Mammary epithelial cell (primary cell): ENCODE measurements at regions not wholly inside any gene's neighbourhood (a gene's known extent, or its start where the extent isn't known, plus 50 kb on each side); places are given as distances from the start of the nearest gene placed in this dataset.

ENCODE experiments used
- EZH2 ChIP-seq: IDR thresholded peaks from 2 replicates; pipeline ENCODE4 v1.6.1; 2012; ENCODE audit warnings: low read length, inconsistent platforms, borderline replicate concordance
- TF ChIP-seq, protein P1 (sequence below), 2 donors: IDR thresholded peaks in 1 of 2; conservative IDR thresholded peaks in 1 of 2; 2 replicates each; pipeline ENCODE4 v1.5.1; 2011 to 2012; ENCODE audit warnings: inconsistent platforms in 2 of 2, low read length in 2 of 2, mild to moderate bottlenecking in 2 of 2, control low read depth in 1 of 2, low read depth in 1 of 2; ENCODE audit not compliant: insufficient read depth in 1 of 2; ENCODE audit errors: extremely low read depth in 1 of 2

DNA sequence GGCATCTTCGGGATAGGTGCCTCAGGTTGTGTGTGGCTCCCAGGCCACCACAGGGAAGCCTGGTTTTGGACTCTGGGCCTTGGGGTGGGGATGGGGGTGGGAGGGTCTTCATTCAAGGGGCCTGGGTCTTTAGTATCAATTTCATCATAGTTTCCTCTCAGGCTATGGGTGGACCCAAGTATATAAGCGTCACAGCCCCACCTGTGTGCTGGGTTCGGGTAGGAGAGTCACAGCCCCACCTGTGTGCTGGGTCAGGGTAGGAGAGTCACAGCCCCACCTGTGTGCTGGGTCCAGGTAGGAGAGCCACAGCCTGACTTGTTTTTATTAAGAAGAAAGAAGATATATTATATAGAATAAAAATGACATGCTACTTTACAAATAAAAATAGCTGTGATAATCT, 422.1 kb downstream of the BRD1 start:
- TF ChIP-seq EZH2: no peak
- TF ChIP-seq, protein P1, sequence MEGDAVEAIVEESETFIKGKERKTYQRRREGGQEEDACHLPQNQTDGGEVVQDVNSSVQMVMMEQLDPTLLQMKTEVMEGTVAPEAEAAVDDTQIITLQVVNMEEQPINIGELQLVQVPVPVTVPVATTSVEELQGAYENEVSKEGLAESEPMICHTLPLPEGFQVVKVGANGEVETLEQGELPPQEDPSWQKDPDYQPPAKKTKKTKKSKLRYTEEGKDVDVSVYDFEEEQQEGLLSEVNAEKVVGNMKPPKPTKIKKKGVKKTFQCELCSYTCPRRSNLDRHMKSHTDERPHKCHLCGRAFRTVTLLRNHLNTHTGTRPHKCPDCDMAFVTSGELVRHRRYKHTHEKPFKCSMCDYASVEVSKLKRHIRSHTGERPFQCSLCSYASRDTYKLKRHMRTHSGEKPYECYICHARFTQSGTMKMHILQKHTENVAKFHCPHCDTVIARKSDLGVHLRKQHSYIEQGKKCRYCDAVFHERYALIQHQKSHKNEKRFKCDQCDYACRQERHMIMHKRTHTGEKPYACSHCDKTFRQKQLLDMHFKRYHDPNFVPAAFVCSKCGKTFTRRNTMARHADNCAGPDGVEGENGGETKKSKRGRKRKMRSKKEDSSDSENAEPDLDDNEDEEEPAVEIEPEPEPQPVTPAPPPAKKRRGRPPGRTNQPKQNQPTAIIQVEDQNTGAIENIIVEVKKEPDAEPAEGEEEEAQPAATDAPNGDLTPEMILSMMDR (conservative IDR thresholded peaks at IDR 0.05 in 1 of 2, IDR thresholded peaks at IDR 0.05 in 1 of 2; ENCODE audit: extremely low read depth in 1 of 2, insufficient read depth in 1 of 2, low read depth in 1 of 2, low read length in 2 of 2): no peak
